OCI-LY3 (cell line): ENCODE measurements at regions not wholly inside any gene's neighbourhood (a gene's known extent, or its start where the extent isn't known, plus 50 kb on each side); places are given as distances from the start of the nearest gene placed in this dataset.

Experiments used
- H2AFZ ChIP-seq: fragments of 200-600, 300-600 bp; shearing (Covaris generic); 2 replicates; pipeline ENCODE4 v1.6.0; 2014; ENCODE audit warnings: antibody characterized with exemption, low read depth, low read length
- H3K27ac ChIP-seq: fragments of 200-600, 300-600 bp; sonication (generic); 2 replicates; pipeline ENCODE4 v1.5.1; 2014; ENCODE audit warnings: mild to moderate bottlenecking, low read length, moderate library complexity, mixed read lengths
- H3K27me3 ChIP-seq: fragments of 200-600, 300-600 bp; sonication (generic); 2 replicates; pipeline ENCODE4 v1.6.1; 2014; ENCODE audit warnings: low read depth, low read length, mixed read lengths
- H3K36me3 ChIP-seq: fragments of 200-600, 300-600 bp; sonication (generic); replicated peaks from 2 replicates; pipeline ENCODE3; 2014; ENCODE audit warnings: low read depth, low read length, mixed read lengths
- H3K4me1 ChIP-seq: fragments of 300-600, 200-600 bp; sonication (generic); 2 replicates; pipeline ENCODE4 v1.6.1; 2014; ENCODE audit warnings: low read length, mixed read lengths
- H3K4me2 ChIP-seq: fragments of 200-600, 300-600 bp; sonication (generic); 2 replicates; pipeline ENCODE4 v1.6.1; 2014; ENCODE audit warnings: low read length, mixed read lengths
- H3K4me3 ChIP-seq: fragments of 300-600, 200-600 bp; sonication (generic); 2 replicates; pipeline ENCODE4 v1.5.1; 2014; ENCODE audit warnings: antibody characterized with exemption, mild to moderate bottlenecking, low read length, moderate library complexity
- H3K79me2 ChIP-seq: fragments of 300-600, 200-600 bp; shearing (Covaris generic); 2 replicates; pipeline ENCODE4 v1.6.1; 2014; ENCODE audit warnings: mild to moderate bottlenecking, low read length, mixed read lengths
- H3K9ac ChIP-seq: fragments of 300-600, 200-600 bp; shearing (Covaris generic); 2 replicates; pipeline ENCODE4 v1.6.0; 2014; ENCODE audit warnings: mild to moderate bottlenecking, low read length, moderate library complexity
- H3K9me3 ChIP-seq: fragments of 200-600, 300-600 bp; shearing (Covaris generic); 2 replicates; pipeline ENCODE4 v1.6.1; 2014; ENCODE audit warnings: low read length, mixed read lengths; ENCODE audit not compliant: insufficient read depth
- H4K20me1 ChIP-seq: fragments of 200-600, 300-600 bp; sonication (generic); 2 replicates; pipeline ENCODE4 v1.6.1; 2016; ENCODE audit warnings: low read length, mixed read lengths; ENCODE audit not compliant: insufficient read depth
- EZH2phosphoT487 ChIP-seq: fragments of 200-600 bp; shearing (Covaris generic); IDR thresholded peaks from 2 replicates; pipeline ENCODE4 v1.6.1; 2018; ENCODE audit warnings: antibody characterized with exemption, mixed run types, low read depth
- TF ChIP-seq, protein P1 (sequence below): fragments of 200-600, 300-600 bp; sonication (generic); IDR thresholded peaks from 2 replicates; pipeline ENCODE4 v1.5.1; 2014; ENCODE audit warnings: antibody characterized with exemption, low read length, low read depth

DNA sequence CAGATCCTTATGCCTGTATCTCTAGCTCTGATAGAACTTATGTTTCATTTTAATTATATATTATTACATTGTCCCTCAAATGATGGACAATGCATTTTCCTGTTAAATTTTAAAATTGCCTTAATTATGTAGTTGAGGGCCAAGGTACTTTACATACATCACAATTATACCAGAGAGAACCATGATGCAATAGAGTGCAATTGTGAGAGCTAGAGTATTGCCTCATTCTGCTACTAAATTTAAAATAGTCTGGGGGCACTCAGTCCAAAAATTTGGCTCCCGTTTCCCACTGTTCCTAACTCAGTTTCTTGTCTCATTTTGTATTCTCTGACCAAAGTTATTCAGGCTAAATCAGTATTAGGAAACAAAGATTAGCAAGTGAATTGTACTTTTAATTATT lies 378.5 kb upstream of the ZFP42 start:
- H3K27me3 ChIP-seq = no peaks in the 10 kb centered on the region
- H3K9me3 ChIP-seq = no peaks in the 10 kb centered on the region
- H4K20me1 ChIP-seq = no peaks in the 10 kb centered on the region
- H3K36me3 ChIP-seq = no peaks in the 10 kb centered on the region
- no peaks in the 10 kb centered on the region for H3K4me1 ChIP-seq
- no peak for TF ChIP-seq EZH2phosphoT487
- TF ChIP-seq, protein P1, sequence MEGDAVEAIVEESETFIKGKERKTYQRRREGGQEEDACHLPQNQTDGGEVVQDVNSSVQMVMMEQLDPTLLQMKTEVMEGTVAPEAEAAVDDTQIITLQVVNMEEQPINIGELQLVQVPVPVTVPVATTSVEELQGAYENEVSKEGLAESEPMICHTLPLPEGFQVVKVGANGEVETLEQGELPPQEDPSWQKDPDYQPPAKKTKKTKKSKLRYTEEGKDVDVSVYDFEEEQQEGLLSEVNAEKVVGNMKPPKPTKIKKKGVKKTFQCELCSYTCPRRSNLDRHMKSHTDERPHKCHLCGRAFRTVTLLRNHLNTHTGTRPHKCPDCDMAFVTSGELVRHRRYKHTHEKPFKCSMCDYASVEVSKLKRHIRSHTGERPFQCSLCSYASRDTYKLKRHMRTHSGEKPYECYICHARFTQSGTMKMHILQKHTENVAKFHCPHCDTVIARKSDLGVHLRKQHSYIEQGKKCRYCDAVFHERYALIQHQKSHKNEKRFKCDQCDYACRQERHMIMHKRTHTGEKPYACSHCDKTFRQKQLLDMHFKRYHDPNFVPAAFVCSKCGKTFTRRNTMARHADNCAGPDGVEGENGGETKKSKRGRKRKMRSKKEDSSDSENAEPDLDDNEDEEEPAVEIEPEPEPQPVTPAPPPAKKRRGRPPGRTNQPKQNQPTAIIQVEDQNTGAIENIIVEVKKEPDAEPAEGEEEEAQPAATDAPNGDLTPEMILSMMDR = no peak
- H3K4me2 ChIP-seq = no peak overlapping the region
- no peaks in the 10 kb centered on the region for H3K79me2 ChIP-seq
- no peak overlapping the region for H3K9ac ChIP-seq
- no peak overlapping the region for H3K4me3 ChIP-seq
- H2AFZ ChIP-seq = no peak overlapping the region
- no peak overlapping the region for H3K27ac ChIP-seq

DNA sequence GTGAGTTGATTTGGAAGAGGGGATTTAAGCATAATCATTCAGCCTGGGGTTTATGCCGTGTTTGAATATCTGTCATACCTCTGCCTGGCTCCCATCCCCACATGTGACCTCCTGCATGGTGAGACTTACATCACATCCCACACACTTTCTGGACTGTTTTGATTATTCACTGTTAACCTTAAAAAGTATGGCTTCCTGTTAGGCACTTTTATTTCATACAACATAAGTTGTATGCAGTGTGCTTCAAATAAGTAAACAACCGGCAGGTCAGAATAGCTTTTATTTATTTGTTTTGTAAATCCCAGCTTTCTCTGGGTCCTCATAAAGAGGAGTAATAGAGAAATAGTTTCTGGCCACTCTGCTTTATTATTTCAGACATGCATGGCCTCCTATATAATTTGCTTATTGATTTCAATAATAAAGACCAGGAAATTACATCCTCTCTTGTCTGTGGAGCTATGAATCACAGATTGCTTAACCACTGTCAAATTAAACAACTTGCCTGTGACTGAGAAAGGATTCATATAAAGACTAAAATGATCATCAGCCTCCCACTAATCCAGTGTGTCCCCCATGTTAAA lies 376.8 kb upstream of the ZFP42 start:
- Histone ChIP-seq H3K4me3 (no peak overlapping the region), H3K9me3 (no peaks in the 10 kb centered on the region), H3K36me3 (no peaks in the 10 kb centered on the region), H3K79me2 (no peaks in the 10 kb centered on the region), H2AFZ (no peak overlapping the region), H3K27ac (no peak overlapping the region), H4K20me1 (no peaks in the 10 kb centered on the region), H3K9ac (no peak overlapping the region), H3K4me1 (no peaks in the 10 kb centered on the region), H3K27me3 (no peaks in the 10 kb centered on the region), H3K4me2 (no peak overlapping the region)
- TF ChIP-seq, protein P1 = no peak
- TF ChIP-seq EZH2phosphoT487 = no peak

DNA sequence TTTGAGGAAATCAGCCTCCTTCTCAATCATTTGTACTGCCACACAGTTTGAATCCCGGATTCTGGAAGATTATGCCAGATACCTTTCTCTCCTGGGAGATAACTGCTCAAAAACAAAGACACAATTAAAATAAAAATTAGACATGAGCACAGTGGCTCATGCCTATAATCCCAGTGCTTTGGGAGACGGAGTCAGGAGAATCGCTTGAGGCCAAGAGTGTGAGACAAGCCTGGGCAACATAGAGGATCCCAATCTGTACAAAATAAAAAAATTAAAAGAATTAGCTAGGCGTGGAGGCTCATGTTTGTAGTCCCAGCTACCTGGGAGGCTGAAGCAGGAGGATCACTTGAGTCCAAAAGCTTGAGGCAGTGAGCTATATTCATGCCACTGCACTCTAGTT lies 376.3 kb upstream of the ZFP42 start:
- Histone ChIP-seq H3K36me3 (no peaks in the 10 kb centered on the region), H3K9me3 (no peaks in the 10 kb centered on the region), H3K4me2 (no peak overlapping the region), H3K27me3 (no peaks in the 10 kb centered on the region), H3K9ac (no peak overlapping the region), H3K79me2 (no peaks in the 10 kb centered on the region), H4K20me1 (no peaks in the 10 kb centered on the region), H3K27ac (no peak overlapping the region), H3K4me1 (no peaks in the 10 kb centered on the region), H3K4me3 (no peak overlapping the region), H2AFZ (no peak overlapping the region)
- TF ChIP-seq, protein P1 = no peak
- TF ChIP-seq EZH2phosphoT487 = no peak

- Histone ChIP-seq H3K27me3 (no peaks in the 10 kb centered on the region), H3K79me2 (no peaks in the 10 kb centered on the region), H3K9me3 (no peaks in the 10 kb centered on the region), H3K27ac (no peak overlapping the region), H3K4me1 (no peaks in the 10 kb centered on the region), H2AFZ (no peak overlapping the region), H3K4me3 (no peak overlapping the region), H3K9ac (no peak overlapping the region), H4K20me1 (no peaks in the 10 kb centered on the region), H3K4me2 (no peak overlapping the region), H3K36me3 (no peaks in the 10 kb centered on the region)
- no peak for TF ChIP-seq EZH2phosphoT487
- TF ChIP-seq, protein P1 = no peak
Measured at GRCh38 chr4:187632260-187632995, 363.1 kb upstream of the ZFP42 start.
